NCI-H187 (cell line): ENCODE measurements at regions not wholly inside any gene's neighbourhood (a gene's known extent, or its start where the extent isn't known, plus 50 kb on each side); places are given as distances from the start of the nearest gene placed in this dataset.

ENCODE experiments used
- DNase-seq, 2 experiments: peaks; one replicate each; lab custom pipeline; 2025; lab: John Stamatoyannopoulos, UW

- no peak for DNase-seq
Observed at GRCh38 chr5:10073441-10074104, 176.1 kb downstream of the ATPSCKMT start.

GRCh38 chr5:10069637-10070313, 179.9 kb downstream of the ATPSCKMT start:
- no peak for DNase-seq

- no peak for DNase-seq
Observed at GRCh38 chr5:10065428-10066000, 184.2 kb downstream of the ATPSCKMT start.

GRCh38 chr5:10064546-10065195, 185.0 kb downstream of the ATPSCKMT start:
- DNase-seq = no peak

- DNase-seq = no peak
Observed at GRCh38 chr5:10063997-10064396, 185.7 kb downstream of the ATPSCKMT start.

GRCh38 chr5:10059980-10060379, 189.7 kb downstream of the ATPSCKMT start:
- DNase-seq = no peak

- DNase-seq = no peak
Observed at GRCh38 chr5:10059556-10059955, 190.1 kb downstream of the ATPSCKMT start.

- DNase-seq = no peak
Observed at GRCh38 chr5:10057356-10057755, 192.3 kb downstream of the ATPSCKMT start.

GRCh38 chr5:10056228-10056760, 193.4 kb downstream of the ATPSCKMT start:
- DNase-seq = no peak

- no peak for DNase-seq
Observed at GRCh38 chr5:10049858-10050455, 199.7 kb downstream of the ATPSCKMT start.

GRCh38 chr5:10046676-10047075, 203.0 kb downstream of the ATPSCKMT start:
- no peak for DNase-seq

- DNase-seq = no peak
Observed at GRCh38 chr5:10045376-10045775, 204.3 kb downstream of the ATPSCKMT start.

- no peak for DNase-seq
Observed at GRCh38 chr5:10036136-10036815, 213.4 kb downstream of the ATPSCKMT start.

GRCh38 chr5:10034001-10034400, 215.7 kb downstream of the ATPSCKMT start:
- peak; percentile 14 to 35 for DNase-seq

GRCh38 chr5:10031817-10032216, 217.9 kb downstream of the ATPSCKMT start:
- DNase-seq = no peak

- DNase-seq = peak in 1 of 2 experiments; percentile 5
Observed at GRCh38 chr5:10030219-10030831, 219.4 kb downstream of the ATPSCKMT start.

GRCh38 chr5:10023494-10023893, 226.2 kb downstream of the ATPSCKMT start:
- DNase-seq = no peak

GRCh38 chr5:10021248-10021647, 228.4 kb downstream of the ATPSCKMT start:
- DNase-seq = no peak

GRCh38 chr5:10019236-10019635, 230.5 kb downstream of the ATPSCKMT start:
- no peak for DNase-seq

GRCh38 chr5:10018201-10019069, 231.3 kb downstream of the ATPSCKMT start:
- DNase-seq = no peak
